HEK293T (cell line): ENCODE measurements at regions not wholly inside any gene's neighbourhood (a gene's known extent, or its start where the extent isn't known, plus 50 kb on each side); places are given as distances from the start of the nearest gene placed in this dataset.

Source experiments
- CTCF ChIA-PET: fragments of 350-600 bp; formaldehyde crosslinking; extraction: SDS; loops from one replicate; lab custom pipeline; 2021; ENCODE audit warnings: antibody characterized with exemption, inconsistent platforms; lab: Yijun Ruan, JAX
- POLR2A ChIA-PET: fragments of 350-600 bp; formaldehyde crosslinking; extraction: SDS; loops from one replicate; lab custom pipeline; 2020; ENCODE audit warnings: antibody characterized with exemption, inconsistent platforms; lab: Yijun Ruan, JAX
- DNase-seq: peaks from one replicate; pipeline ENCODE4 v3.0.0; 2012; ENCODE audit warnings: mixed read lengths; ENCODE audit errors: extremely low spot score
- ARNT ChIP-seq: fragments of 450-650 bp; IDR thresholded peaks from 2 replicates; pipeline ENCODE4 v1.6.1; 2017; ENCODE audit warnings: mild to moderate bottlenecking
- BHLHE40 ChIP-seq: fragments of 450-650 bp; IDR thresholded peaks from 2 replicates; pipeline ENCODE4 v1.6.1; 2016; ENCODE audit warnings: mild to moderate bottlenecking, moderate library complexity, borderline replicate concordance
- CTBP1 ChIP-seq: fragments of 450-650 bp; IDR thresholded peaks from 2 replicates; pipeline ENCODE4 v1.6.1; 2016; ENCODE audit warnings: borderline replicate concordance
- ELF4 ChIP-seq: fragments of 450-650 bp; IDR thresholded peaks from 2 replicates; pipeline ENCODE4 v1.6.1; 2017; ENCODE audit warnings: antibody characterized with exemption
- FOXA1 ChIP-seq: fragments of 450-650 bp; IDR thresholded peaks from 2 replicates; pipeline ENCODE4 v1.6.1; 2016; ENCODE audit warnings: mild to moderate bottlenecking
- FOXK2 ChIP-seq: fragments of 450-650 bp; IDR thresholded peaks from 2 replicates; pipeline ENCODE4 v1.6.1; 2016; ENCODE audit warnings: mild to moderate bottlenecking
- FOXM1 ChIP-seq: fragments of 450-650 bp; IDR thresholded peaks from 2 replicates; pipeline ENCODE4 v1.6.1; 2017; ENCODE audit warnings: mild to moderate bottlenecking, borderline replicate concordance
- HDGF ChIP-seq: fragments of 450-650 bp; IDR thresholded peaks from 2 replicates; pipeline ENCODE4 v1.6.1; 2017; ENCODE audit warnings: antibody characterized with exemption, borderline replicate concordance
- L3MBTL2 ChIP-seq: fragments of 450-650 bp; conservative IDR thresholded peaks from 2 replicates; pipeline ENCODE4 v1.6.1; 2016; ENCODE audit warnings: mild to moderate bottlenecking
- LEF1 ChIP-seq: fragments of 450-650 bp; IDR thresholded peaks from 2 replicates; pipeline ENCODE4 v1.6.1; 2017; ENCODE audit warnings: mild to moderate bottlenecking, borderline replicate concordance
- NFRKB ChIP-seq: fragments of 450-650 bp; IDR thresholded peaks from 2 replicates; pipeline ENCODE4 v1.6.1; 2016; ENCODE audit warnings: mild to moderate bottlenecking, moderate library complexity
- SP1 ChIP-seq: fragments of 450-650 bp; IDR thresholded peaks from 2 replicates; pipeline ENCODE4 v1.6.1; 2017
- SUZ12 ChIP-seq: fragments of 450-650 bp; IDR thresholded peaks from 2 replicates; pipeline ENCODE4 v1.6.1; 2016; ENCODE audit warnings: mild to moderate bottlenecking
- TARDBP ChIP-seq: fragments of 450-650 bp; IDR thresholded peaks from 2 replicates; pipeline ENCODE4 v1.6.1; 2016
- ZNF384 ChIP-seq: fragments of 450-650 bp; IDR thresholded peaks from 2 replicates; pipeline ENCODE4 v1.6.1; 2016
- TF ChIP-seq, protein P1 (sequence below): fragments of 450-650 bp; IDR thresholded peaks from 2 replicates; pipeline ENCODE4 v1.6.1; 2016

DNA sequence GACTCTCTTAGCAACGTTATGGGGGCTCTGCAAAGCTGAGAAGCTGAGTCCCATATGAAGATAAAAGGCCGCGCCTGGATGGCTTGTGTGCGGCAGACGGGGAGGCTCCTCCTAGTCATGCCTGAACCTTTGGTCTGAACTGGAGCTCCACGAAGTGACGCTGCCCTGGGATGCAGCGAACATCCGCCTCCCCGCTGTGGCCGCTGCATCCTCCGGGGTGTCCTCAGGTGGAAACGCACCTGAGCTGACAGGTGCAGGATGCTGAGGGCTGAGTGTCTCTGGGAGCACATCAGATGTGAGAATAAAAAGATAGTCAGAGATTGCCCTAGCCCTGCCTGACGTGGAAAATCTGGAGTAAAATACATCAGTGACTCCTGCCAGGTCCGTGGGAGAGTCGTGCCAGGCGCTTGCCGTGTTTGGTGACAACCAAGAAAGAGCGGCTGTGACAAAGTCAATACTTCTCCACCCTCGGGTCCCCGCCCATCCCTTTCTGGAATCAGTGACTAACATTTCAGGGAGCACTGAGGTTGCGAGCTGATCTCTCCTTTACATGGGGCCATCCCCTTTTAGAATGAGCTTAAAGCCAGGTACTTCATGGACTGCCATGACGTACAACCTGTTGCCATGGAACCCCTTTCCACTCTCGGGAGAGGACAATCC lies 162.8 kb upstream of the AFDN start:
- TF ChIP-seq ELF4 (no peak), TARDBP (no peak), L3MBTL2 (no peak), FOXM1 (no peak), ARNT (no peak), FOXK2 (no peak), SUZ12 (no peak), FOXA1 (no peak), LEF1 (no peak), SP1 (no peak), NFRKB (no peak), BHLHE40 (no peak), CTBP1 (no peak), ZNF384 (no peak)
- TF ChIP-seq, protein P1, sequence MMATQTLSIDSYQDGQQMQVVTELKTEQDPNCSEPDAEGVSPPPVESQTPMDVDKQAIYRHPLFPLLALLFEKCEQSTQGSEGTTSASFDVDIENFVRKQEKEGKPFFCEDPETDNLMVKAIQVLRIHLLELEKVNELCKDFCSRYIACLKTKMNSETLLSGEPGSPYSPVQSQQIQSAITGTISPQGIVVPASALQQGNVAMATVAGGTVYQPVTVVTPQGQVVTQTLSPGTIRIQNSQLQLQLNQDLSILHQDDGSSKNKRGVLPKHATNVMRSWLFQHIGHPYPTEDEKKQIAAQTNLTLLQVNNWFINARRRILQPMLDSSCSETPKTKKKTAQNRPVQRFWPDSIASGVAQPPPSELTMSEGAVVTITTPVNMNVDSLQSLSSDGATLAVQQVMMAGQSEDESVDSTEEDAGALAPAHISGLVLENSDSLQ: no peak
- POLR2A ChIA-PET: interaction anchor here (0.5 to 0.6 kb wide), 2 partner anchors 119 to 458 kb away, joined by 3 read pairs; no protein-coding TSS in a partner anchor

GRCh38 chr6:167664678-167665660 lies 161.7 kb upstream of the AFDN start:
- DNase-seq: no peak
- TF ChIP-seq FOXK2: no peak
- POLR2A ChIA-PET: interaction anchor here (0.5 kb wide), 1 partner anchor 118 kb away, joined by 3 read pairs; no protein-coding TSS in a partner anchor
- CTCF ChIA-PET: no interaction called here

More for the DNA sequence above, 162.8 kb upstream of the AFDN start:
- CTCF ChIA-PET: no interaction called here
- no peak for DNase-seq

GRCh38 chr6:167665698-167666330 lies 160.9 kb upstream of the AFDN start:
- DNase-seq: no peak
- ChIA-PET POLR2A (no interaction called here), CTCF (no interaction called here)
- TF ChIP-seq NFRKB (no peak), SP1 (no peak), LEF1 (no peak), ARNT (no peak), FOXK2 (no peak), CTBP1 (no peak), ELF4 (no peak), BHLHE40 (no peak), FOXM1 (no peak), ZNF384 (no peak), HDGF (no peak), TARDBP (no peak), FOXA1 (no peak), SUZ12 (no peak), L3MBTL2 (no peak)
- TF ChIP-seq, protein P1: no peak

DNA sequence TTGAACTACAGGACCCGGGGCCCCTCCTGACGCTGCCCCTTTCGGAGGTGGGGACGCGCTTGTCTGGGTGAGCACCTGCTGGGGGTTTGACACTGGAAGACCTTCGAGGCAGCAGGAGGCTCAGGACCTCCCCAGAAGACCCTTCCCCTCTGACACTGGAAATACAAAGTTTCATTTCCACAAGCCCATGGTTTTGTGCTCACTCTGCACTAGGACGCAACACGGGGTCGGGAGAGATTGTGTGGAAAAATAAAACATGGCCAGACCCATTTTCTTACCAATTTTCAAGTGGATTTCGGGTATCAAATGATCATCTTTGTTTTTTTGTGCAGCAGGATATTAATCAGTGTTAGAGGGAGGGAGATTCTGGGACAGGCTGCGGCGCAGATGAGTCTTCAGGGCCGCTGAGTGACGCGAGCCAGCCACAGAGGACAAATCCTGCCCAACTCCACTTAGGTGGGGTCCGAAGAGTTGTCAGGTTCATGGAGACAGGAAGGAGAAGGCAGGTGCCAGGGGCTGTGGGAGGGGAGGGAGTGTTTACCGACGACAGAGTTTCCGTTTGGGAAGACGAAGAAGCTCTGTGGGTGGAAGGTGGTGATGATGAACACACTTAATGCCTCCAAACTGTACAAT lies 160.0 kb upstream of the AFDN start:
- POLR2A ChIA-PET: no interaction called here
- TF ChIP-seq ZNF384 (no peak), SP1 (no peak), TARDBP (no peak), CTBP1 (no peak), BHLHE40 (no peak), NFRKB (no peak), HDGF (no peak), ELF4 (no peak), ARNT (no peak)
- TF ChIP-seq, protein P1: no peak
- CTCF ChIA-PET: no interaction called here
- no peak for DNase-seq

GRCh38 chr6:167667204-167668018 lies 159.3 kb upstream of the AFDN start:
- no peak for TF ChIP-seq ELF4
- no peak for TF ChIP-seq L3MBTL2
- TF ChIP-seq NFRKB: no peak
- TF ChIP-seq SUZ12: no peak
- no peak for TF ChIP-seq TARDBP
- no peak for TF ChIP-seq HDGF
- TF ChIP-seq BHLHE40: no peak
- no peak for TF ChIP-seq ZNF384
- POLR2A ChIA-PET: no interaction called here
- CTCF ChIA-PET: no interaction called here
- DNase-seq: no peak
